ENCODE measurements at regions not wholly inside any gene's neighbourhood (a gene's known extent, or its start where the extent isn't known, plus 50 kb on each side); places are given as distances from the start of the nearest gene placed in this dataset.

DNA sequence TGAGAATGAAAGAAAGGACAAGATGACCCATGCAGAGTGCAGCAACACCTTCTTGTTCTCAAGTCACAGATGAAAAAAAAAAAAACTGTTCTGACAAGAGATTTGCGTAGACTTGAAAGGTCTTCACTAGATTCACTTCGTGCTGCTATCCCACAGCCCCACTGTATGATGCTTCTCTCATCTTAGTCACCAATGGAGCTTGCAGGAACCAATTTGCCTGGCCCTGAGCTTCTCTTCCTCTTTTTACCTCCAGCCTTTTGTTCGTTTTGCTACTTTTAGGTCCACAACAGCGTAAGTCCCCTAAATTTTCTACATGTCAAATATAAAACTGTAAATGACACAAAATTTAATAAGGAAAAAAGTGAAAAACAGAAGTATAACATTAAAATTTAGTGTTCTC is 107.9 kb upstream of the NAP1L1 start:
- H3K27me3 ChIP-seq (ENCODE audit: control insufficient read depth, insufficient read depth, low read length) = no peaks in the 10 kb centered on the region
- no peak overlapping the region for H3K18ac ChIP-seq (ENCODE audit: low read depth, low read length)
- in situ Hi-C loops (cut with MboI; ENCODE audit: low sequenced_read_pairs) = no loop called here
- ATAC-seq (ENCODE audit: low read depth) (no peak), DNase-seq (no peak)
- H3K27ac ChIP-seq (ENCODE audit: insufficient read depth, low read length) = no peak overlapping the region
- intact Hi-C loops (cut with micrococcal nuclease) = no loop called here
- no peak overlapping the region for H2BK120ac ChIP-seq (ENCODE audit: low read depth, low read length)
- 100% methylated on average over 2 of the region's 4 CpGs; no CpG with 5 or more reads in 1 of the 2 experiments for WGBS, 2 experiments (ENCODE audit: extremely low coverage in 2 of 2, insufficient read length in 1 of 2)
- no peaks in the 10 kb centered on the region for H3K36me3 ChIP-seq (ENCODE audit: control insufficient read depth, insufficient read depth, low read length)
- H2AFZ ChIP-seq (replicated peaks; ENCODE audit: low read length, poor library complexity) = no peak overlapping the region
- H2BK5ac ChIP-seq (ENCODE audit: low read depth, low read length, poor library complexity, severe bottlenecking) = no peak overlapping the region
- BruUV-seq (replicated peaks) = no TSS peak
- no peak overlapping the region for H3K56ac ChIP-seq (ENCODE audit: extremely low read depth, insufficient read depth, low read length)
- ChIA-PET POLR2A (ENCODE audit: unreplicated experiment) (no interaction called here), CTCF (no interaction called here)
- H2BK15ac ChIP-seq (ENCODE audit: low read depth, low read length) = no peak overlapping the region
- H3K4me2 ChIP-seq (ENCODE audit: low read depth, low read length) = no peak overlapping the region
- no peak overlapping the region for H3K4ac ChIP-seq (ENCODE audit: low read depth, low read length)
- H4K8ac ChIP-seq (ENCODE audit: low read depth in 2 of 2, low read length in 2 of 2) = no peak overlapping the region
- dilution Hi-C loops (cut with HindIII; ENCODE audit: low sequenced_read_pairs, unreplicated experiment) = no loop called here
- H2AK9ac ChIP-seq (replicated peaks; ENCODE audit: low read depth, low read length, poor library complexity) = no peak overlapping the region
- no peak overlapping the region for H2AK5ac ChIP-seq (ENCODE audit: low read depth, low read length)
- H4K5ac ChIP-seq (ENCODE audit: low read depth, low read length) = no peak overlapping the region
- no peak overlapping the region for H2BK20ac ChIP-seq (ENCODE audit: low read depth, low read length)
- no peak overlapping the region for H3K9ac ChIP-seq (ENCODE audit: low read depth, low read length)
- H4K91ac ChIP-seq (ENCODE audit: insufficient read depth, low read depth, low read length) = no peak overlapping the region
- H4K20me1 ChIP-seq (ENCODE audit: insufficient read depth, low read length) = no peaks in the 10 kb centered on the region
- TF ChIP-seq MXI1 (IDR thresholded peaks at IDR 0.05; ENCODE audit: borderline replicate concordance, low read depth, low read length) (no peak), RAD21 (IDR thresholded peaks at IDR 0.05; ENCODE audit: low read length) (no peak), MAFK (IDR thresholded peaks at IDR 0.05; ENCODE audit: low read depth, low read length) (no peak), RFX5 (IDR thresholded peaks at IDR 0.05; ENCODE audit: low read depth, low read length) (no peak), RCOR1 (IDR thresholded peaks at IDR 0.05; ENCODE audit: insufficient replicate concordance, low read length) (no peak), FOS (IDR thresholded peaks at IDR 0.05; ENCODE audit: low read depth, low read length) (no peak), POLR2A (IDR thresholded peaks at IDR 0.05; ENCODE audit: low read depth, low read length) (no peak), SMC3 (IDR thresholded peaks at IDR 0.05; ENCODE audit: low read depth, low read length) (no peak), MAZ (IDR thresholded peaks at IDR 0.05; ENCODE audit: borderline replicate concordance, low read depth, low read length) (no peak), CEBPB (IDR thresholded peaks at IDR 0.05; ENCODE audit: low read depth, low read length) (no peak), BHLHE40 (IDR thresholded peaks at IDR 0.05; ENCODE audit: low read depth, low read length) (no peak), CHD1 (IDR thresholded peaks at IDR 0.05; ENCODE audit: low read depth, low read length) (no peak), NFE2L2 (IDR thresholded peaks at IDR 0.05; ENCODE audit: low read depth, low read length) (no peak)
- TF ChIP-seq, protein P1, sequence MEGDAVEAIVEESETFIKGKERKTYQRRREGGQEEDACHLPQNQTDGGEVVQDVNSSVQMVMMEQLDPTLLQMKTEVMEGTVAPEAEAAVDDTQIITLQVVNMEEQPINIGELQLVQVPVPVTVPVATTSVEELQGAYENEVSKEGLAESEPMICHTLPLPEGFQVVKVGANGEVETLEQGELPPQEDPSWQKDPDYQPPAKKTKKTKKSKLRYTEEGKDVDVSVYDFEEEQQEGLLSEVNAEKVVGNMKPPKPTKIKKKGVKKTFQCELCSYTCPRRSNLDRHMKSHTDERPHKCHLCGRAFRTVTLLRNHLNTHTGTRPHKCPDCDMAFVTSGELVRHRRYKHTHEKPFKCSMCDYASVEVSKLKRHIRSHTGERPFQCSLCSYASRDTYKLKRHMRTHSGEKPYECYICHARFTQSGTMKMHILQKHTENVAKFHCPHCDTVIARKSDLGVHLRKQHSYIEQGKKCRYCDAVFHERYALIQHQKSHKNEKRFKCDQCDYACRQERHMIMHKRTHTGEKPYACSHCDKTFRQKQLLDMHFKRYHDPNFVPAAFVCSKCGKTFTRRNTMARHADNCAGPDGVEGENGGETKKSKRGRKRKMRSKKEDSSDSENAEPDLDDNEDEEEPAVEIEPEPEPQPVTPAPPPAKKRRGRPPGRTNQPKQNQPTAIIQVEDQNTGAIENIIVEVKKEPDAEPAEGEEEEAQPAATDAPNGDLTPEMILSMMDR (conservative IDR thresholded peaks at IDR 0.05; ENCODE audit: low read depth, low read length) = no peak
- TF ChIP-seq, protein P2, sequence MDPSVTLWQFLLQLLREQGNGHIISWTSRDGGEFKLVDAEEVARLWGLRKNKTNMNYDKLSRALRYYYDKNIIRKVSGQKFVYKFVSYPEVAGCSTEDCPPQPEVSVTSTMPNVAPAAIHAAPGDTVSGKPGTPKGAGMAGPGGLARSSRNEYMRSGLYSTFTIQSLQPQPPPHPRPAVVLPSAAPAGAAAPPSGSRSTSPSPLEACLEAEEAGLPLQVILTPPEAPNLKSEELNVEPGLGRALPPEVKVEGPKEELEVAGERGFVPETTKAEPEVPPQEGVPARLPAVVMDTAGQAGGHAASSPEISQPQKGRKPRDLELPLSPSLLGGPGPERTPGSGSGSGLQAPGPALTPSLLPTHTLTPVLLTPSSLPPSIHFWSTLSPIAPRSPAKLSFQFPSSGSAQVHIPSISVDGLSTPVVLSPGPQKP (IDR thresholded peaks at IDR 0.05; ENCODE audit: borderline replicate concordance, low read depth, low read length) = no peak
- TF ChIP-seq, protein P3, sequence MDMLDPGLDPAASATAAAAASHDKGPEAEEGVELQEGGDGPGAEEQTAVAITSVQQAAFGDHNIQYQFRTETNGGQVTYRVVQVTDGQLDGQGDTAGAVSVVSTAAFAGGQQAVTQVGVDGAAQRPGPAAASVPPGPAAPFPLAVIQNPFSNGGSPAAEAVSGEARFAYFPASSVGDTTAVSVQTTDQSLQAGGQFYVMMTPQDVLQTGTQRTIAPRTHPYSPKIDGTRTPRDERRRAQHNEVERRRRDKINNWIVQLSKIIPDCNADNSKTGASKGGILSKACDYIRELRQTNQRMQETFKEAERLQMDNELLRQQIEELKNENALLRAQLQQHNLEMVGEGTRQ (IDR thresholded peaks at IDR 0.05; ENCODE audit: low read depth, low read length) = no peak
- H3K23ac ChIP-seq (ENCODE audit: low read depth, low read length) = no peak overlapping the region
- H3K9me3 ChIP-seq (ENCODE audit: control insufficient read depth, insufficient read depth, low read length) = no peaks in the 10 kb centered on the region
- H3K9me1 ChIP-seq (ENCODE audit: insufficient read depth, low read length) = no peaks in the 10 kb centered on the region
- no peaks in the 10 kb centered on the region for H3K4me1 ChIP-seq (ENCODE audit: control insufficient read depth, insufficient read depth, low read length)
- no peaks in the 10 kb centered on the region for H3K79me1 ChIP-seq (ENCODE audit: low read depth in 1 of 2, low read length in 2 of 2)
- H3K14ac ChIP-seq (replicated peaks; ENCODE audit: low read depth, low read length) = no peak overlapping the region; the same call in 1 of the 2 replicates
- H3K4me3 ChIP-seq (ENCODE audit: insufficient read depth, low read depth, low read length) = no peak overlapping the region
